ENCODE measurements at regions not wholly inside any gene's neighbourhood (a gene's known extent, or its start where the extent isn't known, plus 50 kb on each side); places are given as distances from the start of the nearest gene placed in this dataset.

DNA sequence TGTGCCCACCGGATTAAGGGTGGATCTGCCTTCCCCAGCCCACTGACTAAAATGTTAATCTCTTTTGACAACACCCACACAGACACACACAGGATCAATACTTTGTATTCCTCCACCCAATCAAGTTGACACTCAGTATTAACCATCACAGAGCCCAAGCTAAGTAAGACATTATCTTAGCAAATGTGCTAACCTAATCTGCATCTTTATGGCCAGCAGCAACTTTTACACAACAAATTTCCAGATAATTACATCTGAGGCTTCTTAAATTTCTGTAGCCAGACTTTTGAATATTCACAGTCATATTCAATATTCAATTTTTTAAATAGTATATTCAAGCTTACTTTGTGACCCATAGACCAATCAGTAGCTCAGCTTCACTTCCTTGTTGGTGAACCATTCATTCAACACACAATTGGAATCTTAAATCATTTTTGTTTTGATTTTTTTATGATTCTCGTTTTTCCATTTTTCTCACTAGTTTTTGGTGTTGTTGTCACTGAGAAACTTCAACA is 594.2 kb downstream of the IPMK start:
- Histone ChIP-seq H3K9me3 (peaks cover 0 to 6% (median 0%) of the 10 kb centered on the region in 3 donors), H3K27ac (no peak overlapping the region), H3K4me1 (no peaks in the 10 kb centered on the region), H3K4me3 (no peak overlapping the region), H3K36me3 (no peaks in the 10 kb centered on the region), H3K27me3 (no peaks in the 10 kb centered on the region)
- TF ChIP-seq POLR2A (IDR thresholded peaks at IDR 0.05) (no peak), CTCF (IDR thresholded peaks at IDR 0.05) (no peak)
- no peak for DNase-seq
- WGBS, 2 donors, result 49 to 52% methylated on average over 2 of the region's 2 CpGs
- intact Hi-C loops (cut with DNase I), result no loop called here

DNA sequence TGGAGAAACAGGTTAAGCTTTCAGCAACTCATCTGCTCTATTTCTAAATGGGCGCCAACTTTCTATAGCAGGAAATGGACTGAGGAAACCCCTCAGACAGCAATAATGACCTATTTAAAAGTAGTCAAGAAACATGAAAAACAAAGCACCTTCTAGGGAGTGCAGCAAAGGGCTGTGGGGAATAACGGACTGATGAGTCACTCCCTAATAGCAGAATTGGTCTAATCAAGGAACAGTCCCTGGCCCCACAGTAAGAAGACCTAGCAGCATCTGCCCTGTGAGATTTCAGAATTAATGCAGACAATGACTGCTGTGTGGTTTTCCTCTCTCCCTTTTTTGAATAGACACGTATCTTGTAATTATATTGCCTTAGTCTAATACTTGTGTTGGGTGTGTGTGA is 602.9 kb downstream of the IPMK start:
- Histone ChIP-seq H3K36me3 (no peaks in the 10 kb centered on the region), H3K4me1 (no peaks in the 10 kb centered on the region), H3K9me3 (no peaks in the 10 kb centered on the region), H3K4me3 (no peak overlapping the region), H3K27ac (no peak overlapping the region), H3K27me3 (no peaks in the 10 kb centered on the region)
- intact Hi-C loops (cut with DNase I), result no loop called here
- TF ChIP-seq POLR2A (IDR thresholded peaks at IDR 0.05) (no peak), CTCF (IDR thresholded peaks at IDR 0.05) (no peak)
- 56 to 64% methylated on average over 3 of the region's 3 CpGs for whole genome bisulfite sequencing, 2 donors
- DNase-seq, result no peak

DNA sequence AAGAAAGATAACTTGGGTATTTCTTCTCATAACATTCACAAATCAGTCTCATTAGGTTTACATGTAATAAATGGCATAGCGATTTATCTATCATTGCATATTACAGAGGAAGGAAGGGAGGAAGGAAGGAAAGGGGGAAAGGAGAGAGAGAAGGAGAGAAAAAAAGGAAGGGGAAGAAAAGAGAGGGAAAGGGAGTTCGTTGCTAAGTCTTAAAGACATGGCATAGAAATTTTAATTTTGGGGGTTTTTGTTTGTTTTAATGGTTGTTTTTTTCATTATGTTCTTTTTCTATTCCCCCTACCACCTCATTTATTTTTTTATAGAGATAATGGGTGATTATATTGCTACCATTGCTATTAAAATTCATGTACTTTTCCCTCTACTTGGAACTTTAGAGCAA is 604.3 kb downstream of the IPMK start:
- H3K9me3 ChIP-seq, result no peaks in the 10 kb centered on the region
- WGBS, 2 donors, result 49 to 53% methylated on average over 2 of the region's 2 CpGs
- H3K4me1 ChIP-seq, result no peaks in the 10 kb centered on the region
- DNase-seq, result no peak
- TF ChIP-seq POLR2A (IDR thresholded peaks at IDR 0.05), result no peak
- TF ChIP-seq CTCF (IDR thresholded peaks at IDR 0.05), result no peak
- H3K4me3 ChIP-seq, result no peak overlapping the region
- H3K27me3 ChIP-seq, result no peaks in the 10 kb centered on the region
- no peak overlapping the region for H3K27ac ChIP-seq
- intact Hi-C loops (cut with DNase I), result no loop called here
- no peaks in the 10 kb centered on the region for H3K36me3 ChIP-seq

DNA sequence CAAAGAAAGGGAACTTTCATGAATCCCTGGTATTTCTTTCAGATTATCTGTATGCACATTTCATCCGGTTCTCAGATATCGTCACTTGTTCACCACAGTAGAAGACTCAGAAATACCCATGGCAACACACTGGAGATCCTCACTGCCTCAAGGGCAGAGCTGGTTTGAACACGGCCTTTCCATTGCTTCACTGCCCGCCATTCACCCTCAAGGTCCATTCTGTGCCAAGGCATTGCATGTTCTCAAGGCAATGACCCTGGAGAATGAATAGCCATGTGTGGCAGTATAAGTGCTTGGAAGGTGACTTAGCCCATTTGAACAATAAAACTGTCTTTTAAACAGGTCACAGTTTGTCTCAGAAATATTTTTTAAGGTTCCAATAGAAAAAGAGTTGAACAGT is 606.5 kb downstream of the IPMK start:
- no peaks in the 10 kb centered on the region for H3K36me3 ChIP-seq
- no peaks in the 10 kb centered on the region for H3K4me1 ChIP-seq
- no peak for TF ChIP-seq POLR2A (IDR thresholded peaks at IDR 0.05)
- no peak for TF ChIP-seq CTCF (IDR thresholded peaks at IDR 0.05)
- DNase-seq, result no peak
- intact Hi-C loops (cut with DNase I), result no loop called here
- 73 to 74% methylated on average over 4 of the region's 4 CpGs for WGBS, 2 donors
- H3K27me3 ChIP-seq, result no peaks in the 10 kb centered on the region
- no peaks in the 10 kb centered on the region for H3K9me3 ChIP-seq
- no peak overlapping the region for H3K27ac ChIP-seq
- no peak overlapping the region for H3K4me3 ChIP-seq

DNA sequence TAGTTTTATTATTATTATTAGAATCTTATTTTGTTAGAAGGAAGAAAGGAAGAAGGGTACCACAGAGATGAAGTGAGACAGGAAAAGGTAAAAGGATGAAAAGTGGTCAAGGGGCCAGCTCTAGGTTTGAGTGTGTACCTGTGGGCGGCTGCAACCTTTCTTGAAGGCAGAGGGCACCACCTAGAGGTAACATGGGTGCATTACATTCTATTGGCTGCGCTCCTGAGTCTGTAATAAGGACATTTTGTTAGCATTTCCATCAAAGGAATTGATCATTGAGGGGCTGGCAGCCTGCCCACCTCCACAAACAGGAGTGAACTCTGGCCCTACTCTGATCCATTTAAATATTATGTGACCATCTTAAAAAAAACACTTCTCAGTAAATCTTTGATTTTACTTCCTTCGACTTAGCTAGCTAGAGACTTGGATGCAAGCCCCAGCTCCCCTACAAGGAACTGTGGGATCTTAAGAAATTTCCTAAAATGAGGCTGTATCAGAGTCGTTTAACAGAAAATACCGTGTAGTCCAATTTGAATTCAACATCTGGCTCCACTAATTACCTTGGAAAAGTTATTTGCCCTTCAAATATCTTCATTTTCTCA is 610.4 kb downstream of the IPMK start:
- peak in 4 of 6 experiments; percentile 42 to 52 (median 48) for TF ChIP-seq CTCF (IDR thresholded peaks at IDR 0.05)
- no peak for TF ChIP-seq POLR2A (IDR thresholded peaks at IDR 0.05)
- Histone ChIP-seq H3K36me3 (no peaks in the 10 kb centered on the region), H3K27me3 (no peaks in the 10 kb centered on the region), H3K4me1 (no peaks in the 10 kb centered on the region), H3K9me3 (no peaks in the 10 kb centered on the region), H3K27ac (no peak overlapping the region), H3K4me3 (no peak overlapping the region)
- 13 to 16% methylated on average over 5 of the region's 5 CpGs for WGBS, 2 donors
- intact Hi-C loops (cut with DNase I), result no loop called here
- no peak for DNase-seq

All from esophagus squamous epithelium (tissue), 5 donors.